Mononuclear cell (primary cell): ENCODE measurements at regions not wholly inside any gene's neighbourhood (a gene's known extent, or its start where the extent isn't known, plus 50 kb on each side); places are given as distances from the start of the nearest gene placed in this dataset.

ENCODE experiments used
- H3K27me3 ChIP-seq: 2 replicates; pipeline ENCODE4 v1.6.0; 2011; ENCODE audit warnings: low read length, control low read depth; ENCODE audit not compliant: insufficient read depth
- H3K4me1 ChIP-seq: 2 replicates; pipeline ENCODE4 v1.5.1; 2011; ENCODE audit warnings: mild to moderate bottlenecking, low read length, control low read depth; ENCODE audit not compliant: insufficient read depth
- H3K4me3 ChIP-seq: 2 replicates; pipeline ENCODE4 v1.5.1; 2011; ENCODE audit warnings: mild to moderate bottlenecking, low read length, moderate library complexity
- H3K9me3 ChIP-seq: 2 replicates; pipeline ENCODE4 v1.5.1; 2011; ENCODE audit warnings: low read depth, mild to moderate bottlenecking, control low read depth, low read length

DNA sequence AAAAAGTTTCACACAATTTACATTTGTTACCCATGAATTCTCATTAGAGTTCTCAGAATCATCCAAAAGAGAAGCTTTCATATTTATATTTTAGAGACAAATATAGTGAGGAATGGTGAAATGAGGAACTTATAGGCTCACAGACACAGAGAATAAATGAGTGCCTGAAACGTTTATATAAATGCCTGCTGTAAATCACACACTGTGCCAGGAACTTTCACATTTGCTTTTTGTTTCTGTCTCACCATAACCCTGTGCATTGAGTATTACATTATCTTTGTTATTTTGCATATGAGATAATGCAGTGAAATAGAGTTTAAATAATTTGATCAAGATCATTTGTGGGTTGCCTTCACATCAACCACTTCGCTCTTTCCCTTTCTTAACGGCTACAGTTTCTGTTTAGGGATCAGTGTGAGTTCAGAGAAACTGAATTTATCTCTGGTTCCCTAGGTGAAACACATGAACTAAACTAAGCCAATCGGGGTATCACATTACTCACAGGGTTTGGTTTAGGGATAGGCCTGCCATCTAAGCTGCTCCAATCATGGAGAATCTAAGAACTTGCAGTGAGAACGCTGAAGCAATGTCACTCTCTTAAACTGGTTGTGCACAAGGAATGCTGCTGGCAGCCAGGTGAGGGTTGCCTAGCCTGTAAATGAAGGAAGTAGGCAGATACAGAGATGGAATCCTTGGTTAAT, 1339.2 kb upstream of the TENM4 start:
- H3K4me1 ChIP-seq, result no peaks in the 10 kb centered on the region
- H3K4me3 ChIP-seq, result no peak overlapping the region
- no peaks in the 10 kb centered on the region for H3K9me3 ChIP-seq
- H3K27me3 ChIP-seq, result no peaks in the 10 kb centered on the region

DNA sequence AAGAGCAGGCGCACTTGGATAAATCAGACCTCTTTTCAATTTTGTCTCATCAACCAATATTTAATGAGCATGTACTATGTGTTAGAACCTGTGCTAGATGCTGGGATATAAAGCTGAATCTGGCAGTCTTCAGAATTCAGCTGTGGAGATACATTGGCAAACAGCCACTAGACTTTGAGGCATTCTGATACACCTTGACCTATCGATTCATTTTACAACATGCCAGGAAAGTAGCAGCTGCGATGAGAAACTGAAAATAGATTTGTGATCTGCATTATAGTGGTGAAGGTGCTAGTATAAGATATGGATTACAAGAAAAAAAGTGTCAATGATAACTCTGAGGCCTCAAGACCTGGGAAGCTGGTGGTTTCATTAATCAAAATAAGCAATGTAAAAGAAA, 1338.1 kb upstream of the TENM4 start:
- Histone ChIP-seq H3K4me1 (no peaks in the 10 kb centered on the region), H3K9me3 (no peaks in the 10 kb centered on the region), H3K4me3 (no peak overlapping the region), H3K27me3 (no peaks in the 10 kb centered on the region)

DNA sequence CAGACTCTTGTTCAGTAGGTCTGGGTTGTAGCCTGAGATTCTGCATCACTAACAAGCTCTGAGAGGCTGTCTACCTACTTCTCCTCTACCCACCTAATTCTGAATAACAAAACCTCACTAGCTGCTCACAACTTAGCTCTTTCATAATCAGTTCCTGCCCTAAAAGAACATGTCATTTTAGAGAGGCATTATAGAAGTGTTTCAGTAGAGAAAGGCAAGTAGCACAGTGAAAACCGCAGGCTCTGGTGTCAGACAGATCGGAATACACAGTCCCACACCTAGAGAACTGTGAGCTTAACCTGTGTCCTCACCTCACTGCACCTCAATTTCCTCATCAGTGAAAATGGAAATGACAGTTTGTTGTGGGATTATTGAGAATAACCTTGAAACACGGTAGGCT, 1337.6 kb upstream of the TENM4 start:
- Histone ChIP-seq H3K4me3 (no peak overlapping the region), H3K9me3 (no peaks in the 10 kb centered on the region), H3K4me1 (no peaks in the 10 kb centered on the region), H3K27me3 (no peaks in the 10 kb centered on the region)

- no peak overlapping the region for H3K4me3 ChIP-seq
- H3K9me3 ChIP-seq, result no peaks in the 10 kb centered on the region
- no peaks in the 10 kb centered on the region for H3K4me1 ChIP-seq
- no peaks in the 10 kb centered on the region for H3K27me3 ChIP-seq
Measured at GRCh38 chr11:80773919-80774318, 1333.1 kb upstream of the TENM4 start.

GRCh38 chr11:80771017-80771416, 1330.2 kb upstream of the TENM4 start:
- Histone ChIP-seq H3K27me3 (no peaks in the 10 kb centered on the region), H3K9me3 (no peaks in the 10 kb centered on the region), H3K4me3 (no peak overlapping the region), H3K4me1 (no peaks in the 10 kb centered on the region)

GRCh38 chr11:80758787-80759186, 1318.0 kb upstream of the TENM4 start:
- H3K27me3 ChIP-seq, result no peaks in the 10 kb centered on the region

GRCh38 chr11:80748207-80748925, 1307.5 kb upstream of the TENM4 start:
- Histone ChIP-seq H3K4me1 (no peaks in the 10 kb centered on the region), H3K27me3 (no peaks in the 10 kb centered on the region), H3K9me3 (no peaks in the 10 kb centered on the region), H3K4me3 (no peak overlapping the region)

More at GRCh38 chr11:80758787-80759186, 1318.0 kb upstream of the TENM4 start:
- no peaks in the 10 kb centered on the region for H3K9me3 ChIP-seq
- no peaks in the 10 kb centered on the region for H3K4me1 ChIP-seq
- H3K4me3 ChIP-seq, result no peak overlapping the region

DNA sequence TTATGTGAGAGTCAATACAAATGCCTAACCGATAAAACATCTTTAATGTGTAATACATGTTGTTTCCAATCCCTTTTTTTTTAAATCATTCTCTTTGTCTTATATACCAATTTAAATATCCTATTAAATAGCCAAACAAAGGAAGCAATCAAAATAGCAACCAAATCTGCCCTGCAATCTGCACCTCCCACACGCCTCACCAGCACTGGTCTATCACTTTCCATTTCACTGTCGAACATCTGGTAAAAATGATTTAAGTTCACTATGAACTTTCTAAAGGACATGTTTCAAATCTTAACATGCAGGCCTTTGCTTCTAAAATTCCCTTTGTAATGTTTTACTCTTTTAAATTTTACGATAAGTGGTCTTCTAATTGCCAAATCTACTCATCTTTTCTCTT, 1305.5 kb upstream of the TENM4 start:
- no peaks in the 10 kb centered on the region for H3K27me3 ChIP-seq
- no peak overlapping the region for H3K4me3 ChIP-seq
- H3K4me1 ChIP-seq, result no peaks in the 10 kb centered on the region
- no peaks in the 10 kb centered on the region for H3K9me3 ChIP-seq

DNA sequence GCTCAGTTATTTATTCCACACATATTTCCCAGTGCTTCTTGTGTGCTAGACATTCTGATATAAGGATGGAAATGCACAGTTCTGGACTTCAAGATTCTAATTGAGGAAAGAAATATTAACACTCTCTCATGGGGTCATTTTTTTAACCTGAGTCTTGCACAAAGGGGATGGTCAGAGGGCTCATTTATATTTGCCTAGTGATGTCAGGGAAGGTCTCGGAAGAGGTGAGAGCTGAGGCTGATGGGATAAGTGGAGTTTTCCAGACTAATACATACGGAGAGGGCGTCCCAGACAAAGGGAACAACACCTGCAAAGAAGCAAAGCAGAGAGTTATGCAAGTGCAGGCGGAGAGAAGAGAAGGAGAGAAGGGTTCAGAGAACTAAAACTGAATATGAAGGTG, 1304.6 kb upstream of the TENM4 start:
- H3K9me3 ChIP-seq, result no peaks in the 10 kb centered on the region
- no peak overlapping the region for H3K4me3 ChIP-seq
- H3K4me1 ChIP-seq, result no peaks in the 10 kb centered on the region
- H3K27me3 ChIP-seq, result no peaks in the 10 kb centered on the region

GRCh38 chr11:80733790-80734189, 1293.0 kb upstream of the TENM4 start:
- Histone ChIP-seq H3K4me1 (no peaks in the 10 kb centered on the region), H3K27me3 (no peaks in the 10 kb centered on the region)

GRCh38 chr11:80733361-80733760, 1292.5 kb upstream of the TENM4 start:
- no peaks in the 10 kb centered on the region for H3K9me3 ChIP-seq
- H3K27me3 ChIP-seq, result no peaks in the 10 kb centered on the region
- H3K4me3 ChIP-seq, result no peak overlapping the region
- no peaks in the 10 kb centered on the region for H3K4me1 ChIP-seq

More at GRCh38 chr11:80733790-80734189, 1293.0 kb upstream of the TENM4 start:
- no peak overlapping the region for H3K4me3 ChIP-seq
- H3K9me3 ChIP-seq, result no peaks in the 10 kb centered on the region

- H3K4me3 ChIP-seq, result no peak overlapping the region
- H3K9me3 ChIP-seq, result no peaks in the 10 kb centered on the region
- no peaks in the 10 kb centered on the region for H3K27me3 ChIP-seq
- no peaks in the 10 kb centered on the region for H3K4me1 ChIP-seq
Measured at GRCh38 chr11:80727315-80727714, 1286.5 kb upstream of the TENM4 start.

DNA sequence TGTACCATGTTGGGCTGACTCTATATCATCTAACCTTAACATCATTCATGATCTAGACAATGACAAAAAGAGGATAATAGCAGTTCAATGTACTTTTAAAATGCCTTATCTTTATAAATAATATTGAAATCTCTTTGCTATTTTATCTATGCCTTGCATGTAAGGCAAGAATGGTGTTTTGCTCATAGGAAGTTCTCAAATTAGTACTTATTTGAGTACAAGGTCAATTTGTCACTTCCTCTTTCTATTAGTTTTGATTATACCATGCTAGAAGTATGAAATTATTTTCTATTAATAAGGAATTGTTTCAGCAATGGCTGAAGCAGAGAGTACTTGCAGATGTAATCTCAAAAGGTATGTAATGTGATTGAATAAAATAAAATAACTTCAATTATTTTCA, 1285.4 kb upstream of the TENM4 start:
- no peaks in the 10 kb centered on the region for H3K27me3 ChIP-seq
- H3K4me3 ChIP-seq, result no peak overlapping the region
- H3K9me3 ChIP-seq, result no peaks in the 10 kb centered on the region
- H3K4me1 ChIP-seq, result no peaks in the 10 kb centered on the region

DNA sequence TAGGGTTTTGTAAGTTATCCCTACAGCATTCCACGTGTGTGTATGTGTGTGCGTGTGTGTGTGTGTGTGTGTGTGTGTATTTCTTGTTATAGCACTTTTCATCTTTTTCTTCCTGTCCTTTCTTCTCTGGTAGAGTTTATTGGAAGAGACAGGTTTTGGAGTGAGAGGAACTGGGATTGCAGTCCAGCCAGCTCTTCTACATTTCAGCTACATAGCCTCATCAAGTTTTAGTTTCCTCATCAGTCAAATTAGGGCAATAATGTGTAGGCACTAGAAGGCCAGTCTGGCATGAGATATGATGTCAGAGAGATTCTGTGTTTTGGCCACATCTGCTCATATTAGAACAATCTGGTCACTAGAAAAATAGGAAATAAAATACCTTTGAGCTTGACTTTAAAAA, 1283.5 kb upstream of the TENM4 start:
- H3K4me3 ChIP-seq, result no peak overlapping the region
- no peaks in the 10 kb centered on the region for H3K4me1 ChIP-seq
- H3K9me3 ChIP-seq, result no peaks in the 10 kb centered on the region
- H3K27me3 ChIP-seq, result no peaks in the 10 kb centered on the region

DNA sequence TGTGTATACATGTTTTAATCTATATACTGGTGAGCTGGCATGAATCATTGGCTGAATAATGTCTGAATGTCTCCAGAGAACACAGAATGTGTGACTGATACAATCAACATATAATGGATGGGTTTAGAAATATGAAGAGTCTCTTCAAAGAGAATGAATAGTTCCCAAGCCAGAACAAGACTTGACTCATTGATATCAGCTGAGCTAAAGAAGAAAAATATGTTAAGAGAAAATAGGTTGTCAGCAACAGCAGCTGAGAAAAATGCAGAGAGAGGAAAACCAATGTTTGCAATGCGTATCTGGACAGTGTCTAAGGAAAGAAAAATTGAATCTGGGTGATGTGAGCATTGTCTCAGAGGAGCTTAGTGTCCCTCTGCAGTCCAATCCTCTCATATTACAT, 1281.8 kb upstream of the TENM4 start:
- Histone ChIP-seq H3K4me1 (no peaks in the 10 kb centered on the region), H3K4me3 (no peak overlapping the region), H3K27me3 (no peaks in the 10 kb centered on the region), H3K9me3 (no peaks in the 10 kb centered on the region)

DNA sequence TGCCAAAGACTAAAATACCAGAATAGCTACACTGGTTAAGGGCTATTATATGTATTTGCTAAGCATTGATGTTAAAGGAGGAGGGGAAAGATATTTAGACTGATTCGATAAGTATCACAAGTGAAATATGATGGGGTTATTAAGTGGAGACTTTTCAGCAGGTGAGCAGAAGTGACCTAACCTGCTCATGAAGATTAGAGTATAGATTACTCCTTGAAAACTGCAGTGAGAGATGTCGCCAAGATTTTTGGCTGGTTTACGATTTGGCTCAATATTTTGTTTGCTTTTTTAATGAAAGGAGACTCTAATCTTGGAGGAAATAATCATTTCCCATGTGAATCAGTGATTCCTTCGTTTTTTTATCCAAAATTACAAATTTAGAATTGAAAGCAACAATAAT, 1279.5 kb upstream of the TENM4 start:
- H3K27me3 ChIP-seq, result no peaks in the 10 kb centered on the region
- no peaks in the 10 kb centered on the region for H3K4me1 ChIP-seq
- H3K9me3 ChIP-seq, result no peaks in the 10 kb centered on the region
- H3K4me3 ChIP-seq, result no peak overlapping the region
